ENCODE measurements at regions not wholly inside any gene's neighbourhood (a gene's known extent, or its start where the extent isn't known, plus 50 kb on each side); places are given as distances from the start of the nearest gene placed in this dataset.

DNA sequence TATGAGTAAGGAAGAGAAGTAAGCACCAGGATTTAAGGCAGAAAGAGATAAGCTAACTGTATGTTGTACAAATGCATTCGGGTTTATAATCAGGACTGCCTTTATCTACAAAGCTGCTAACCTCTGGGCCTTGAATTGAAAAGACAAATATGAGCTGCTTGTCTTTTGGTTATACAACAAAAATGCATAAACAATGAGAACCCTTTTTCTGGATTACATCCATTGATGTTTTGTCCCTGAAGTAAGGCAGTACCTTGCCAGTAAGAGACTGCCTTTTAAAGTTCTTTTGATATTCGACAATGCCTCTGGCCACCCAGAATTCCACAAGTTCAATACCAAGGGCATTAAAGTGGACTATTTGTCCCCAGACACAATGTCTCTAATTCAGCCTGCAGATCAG, 280.7 kb downstream of the ZNF621 start:
- Histone ChIP-seq H2BK120ac (replicated peaks; ENCODE audit: low read depth, low read length) (no peak overlapping the region), H3K4me1 (replicated peaks in 1 of 4; ENCODE audit: control insufficient read depth in 3 of 4, insufficient read depth in 4 of 4, low read length in 3 of 4) (0 out of 7 replicates have a peak, but pooled peaks cover 0 to under 1% (median 0%) of the 10 kb centered on the region in 4 experiments), H3K9ac (replicated peaks in 1 of 4; ENCODE audit: extremely low read depth in 1 of 4, low read depth in 3 of 4, low read length in 3 of 4) (no peak overlapping the region), H3K36me3 (ENCODE audit: control insufficient read depth in 2 of 4, insufficient read depth in 4 of 4, low read length in 3 of 4) (no peaks in the 10 kb centered on the region), H3K56ac (replicated peaks; ENCODE audit: insufficient read length, low read depth, low read length) (no peak overlapping the region), H2AFZ (ENCODE audit: low read length) (no peak overlapping the region), H3K79me2 (ENCODE audit: control insufficient read depth in 1 of 2, insufficient read depth in 2 of 2, low read length in 2 of 2) (no peaks in the 10 kb centered on the region), H3K18ac (ENCODE audit: extremely low read depth, low read length) (no peak overlapping the region), H4K20me1 (replicated peaks in 1 of 2; ENCODE audit: control insufficient read depth in 1 of 2, insufficient read depth in 2 of 2, low read length in 2 of 2) (no peaks in the 10 kb centered on the region), H3K23ac (ENCODE audit: insufficient read length) (no peak overlapping the region), H2BK15ac (ENCODE audit: low read length) (no peak overlapping the region), H4K8ac (ENCODE audit: extremely low read depth, insufficient read depth, low read length) (no peak overlapping the region), H3K14ac (ENCODE audit: insufficient read length) (no peak overlapping the region), H3K23me2 (ENCODE audit: low read depth, low read length) (no peaks in the 10 kb centered on the region), H3K79me1 (ENCODE audit: low read depth, low read length) (no peaks in the 10 kb centered on the region), H3K27me3 (replicated peaks in 1 of 4; ENCODE audit: control insufficient read depth in 3 of 4, extremely low read depth in 1 of 4, insufficient read depth in 3 of 4, low read length in 3 of 4) (no peaks in the 10 kb centered on the region), H2BK5ac (ENCODE audit: low read depth, low read length) (no peak overlapping the region), H2AK5ac (ENCODE audit: low read depth, low read length) (no peak overlapping the region), H3K27ac (ENCODE audit: low read depth, low read length) (no peak overlapping the region), H4K5ac (ENCODE audit: insufficient read length, low read depth, low read length) (no peak overlapping the region), H4K91ac (replicated peaks; ENCODE audit: insufficient read length, low read length) (no peak overlapping the region), H2BK20ac (ENCODE audit: low read length) (no peak overlapping the region), H3K4me3 (ENCODE audit: extremely low read depth in 1 of 4, insufficient read depth in 2 of 4, low read depth in 3 of 4, low read length in 4 of 4) (no peak overlapping the region), H3K4ac (replicated peaks; ENCODE audit: insufficient read length, low read depth, low read length) (no peak overlapping the region), H3K4me2 (ENCODE audit: insufficient read depth in 1 of 2, low read depth in 2 of 2, low read length in 2 of 2) (no peak overlapping the region), H3K9me3 (ENCODE audit: insufficient read depth in 2 of 2, low read depth in 1 of 2, low read length in 1 of 2) (no peaks in the 10 kb centered on the region), H2BK12ac (ENCODE audit: low read depth, low read length) (no peak overlapping the region)
- ChIA-PET POLR2A (ENCODE audit: partially characterized antibody) (no interaction called here), CTCF (ENCODE audit: partially characterized antibody) (no interaction called here)
- TF ChIP-seq BACH1 (IDR thresholded peaks at IDR 0.05; ENCODE audit: low read length), result no peak
- TF ChIP-seq, protein P1, sequence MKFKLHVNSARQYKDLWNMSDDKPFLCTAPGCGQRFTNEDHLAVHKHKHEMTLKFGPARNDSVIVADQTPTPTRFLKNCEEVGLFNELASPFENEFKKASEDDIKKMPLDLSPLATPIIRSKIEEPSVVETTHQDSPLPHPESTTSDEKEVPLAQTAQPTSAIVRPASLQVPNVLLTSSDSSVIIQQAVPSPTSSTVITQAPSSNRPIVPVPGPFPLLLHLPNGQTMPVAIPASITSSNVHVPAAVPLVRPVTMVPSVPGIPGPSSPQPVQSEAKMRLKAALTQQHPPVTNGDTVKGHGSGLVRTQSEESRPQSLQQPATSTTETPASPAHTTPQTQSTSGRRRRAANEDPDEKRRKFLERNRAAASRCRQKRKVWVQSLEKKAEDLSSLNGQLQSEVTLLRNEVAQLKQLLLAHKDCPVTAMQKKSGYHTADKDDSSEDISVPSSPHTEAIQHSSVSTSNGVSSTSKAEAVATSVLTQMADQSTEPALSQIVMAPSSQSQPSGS (IDR thresholded peaks at IDR 0.05; ENCODE audit: low read length), result no peak
- TF ChIP-seq HDAC6 (IDR thresholded peaks at IDR 0.05; ENCODE audit: low read depth, low read length), result no peak
- no peak for TF ChIP-seq KDM1A (IDR thresholded peaks at IDR 0.05; ENCODE audit: borderline replicate concordance, low read length)
- TF ChIP-seq RBBP5 (IDR thresholded peaks at IDR 0.05; ENCODE audit: borderline replicate concordance, low read depth, low read length), result no peak
- TF ChIP-seq HDAC2 (IDR thresholded peaks at IDR 0.05; ENCODE audit: borderline replicate concordance in 1 of 2, low read depth in 2 of 2, low read length in 2 of 2), result no peak
- TF ChIP-seq SAP30 (IDR thresholded peaks at IDR 0.05; ENCODE audit: insufficient read depth, insufficient replicate concordance, low read length), result no peak
- no peak for TF ChIP-seq POLR2A (IDR thresholded peaks at IDR 0.05; ENCODE audit: control extremely low read depth in 1 of 2, low read depth in 2 of 2, low read length in 2 of 2)
- no peak for TF ChIP-seq SIRT6 (IDR thresholded peaks at IDR 0.05; ENCODE audit: low read length)
- no peak for TF ChIP-seq GTF2F1 (IDR thresholded peaks at IDR 0.05; ENCODE audit: borderline replicate concordance, low read depth, low read length)
- 83% methylated on average over 2 of the region's 2 CpGs; no CpG with 5 or more reads in 1 of the 2 experiments for WGBS, 2 experiments (ENCODE audit: extremely low coverage in 1 of 2, insufficient coverage in 1 of 2, insufficient read length in 1 of 2, insufficient replicate concordance in 2 of 2, low coverage in 1 of 2, low lambda C conversion rate in 2 of 2, missing lambda C conversion rate in 1 of 2)
- no peak for FAIRE-seq
- DNase-seq (ENCODE audit: low read depth in 1 of 2, low spot score in 2 of 2), result no peak
